H1 (cell line): ENCODE measurements at regions not wholly inside any gene's neighbourhood (a gene's known extent, or its start where the extent isn't known, plus 50 kb on each side); places are given as distances from the start of the nearest gene placed in this dataset.

Source experiments
- CTCF ChIA-PET: fragments of 300-600 bp; sonication (Branson Sonifier 250); formaldehyde crosslinking; loops from one replicate; lab custom pipeline; 2021; ENCODE audit not compliant: partially characterized antibody; lab: Charles Lee
- POLR2A ChIA-PET: fragments of 300-600 bp; sonication (Branson Sonifier 250); formaldehyde crosslinking; loops from one replicate; lab custom pipeline; 2021; ENCODE audit warnings: inconsistent platforms; ENCODE audit not compliant: partially characterized antibody; lab: Charles Lee
- DNase-seq, 2 experiments: peaks; one replicate each; pipeline versions ENCODE4 v3.0.0 to v3.0.0-alpha.2; 2010 to 2022; ENCODE audit warnings: low spot score in 2 of 2, low read depth in 1 of 2, mixed read lengths in 1 of 2
- FAIRE-seq: peaks from 2 replicates; lab custom pipeline; 2011; peaks lifted over from hg19 to GRCh38; lab: Jason Lieb, UNC
- H2AFZ ChIP-seq: 2 replicates; pipeline ENCODE4 v1.8.1; 2012; ENCODE audit warnings: low read length, inconsistent platforms
- H2AK5ac ChIP-seq: 2 replicates; pipeline ENCODE4 v1.6.1; 2013; ENCODE audit warnings: low read depth, low read length
- H2BK120ac ChIP-seq: replicated peaks from 2 replicates; pipeline ENCODE3; 2013; ENCODE audit warnings: low read depth, low read length, inconsistent platforms
- H2BK12ac ChIP-seq: 2 replicates; pipeline ENCODE4 v1.6.1; 2013; ENCODE audit warnings: low read depth, low read length
- H2BK15ac ChIP-seq: 2 replicates; pipeline ENCODE4 v1.6.1; 2013; ENCODE audit warnings: low read length
- H2BK20ac ChIP-seq: 2 replicates; pipeline ENCODE4 v1.6.1; 2013; ENCODE audit warnings: low read length
- H2BK5ac ChIP-seq: 2 replicates; pipeline ENCODE4 v1.6.1; 2013; ENCODE audit warnings: low read depth, low read length
- H3K14ac ChIP-seq: 2 replicates; pipeline ENCODE4 v1.6.1; 2013; ENCODE audit warnings: inconsistent platforms; ENCODE audit not compliant: insufficient read length
- H3K18ac ChIP-seq: 2 replicates; pipeline ENCODE4 v1.6.1; 2013; ENCODE audit warnings: low read length; ENCODE audit errors: extremely low read depth
- H3K23ac ChIP-seq: 2 replicates; pipeline ENCODE4 v1.6.1; 2013; ENCODE audit warnings: inconsistent platforms; ENCODE audit not compliant: insufficient read length
- H3K23me2 ChIP-seq: 2 replicates; pipeline ENCODE4 v1.6.1; 2013; ENCODE audit warnings: low read depth, low read length
- H3K27ac ChIP-seq: 2 replicates; pipeline ENCODE4 v1.6.1; 2011; ENCODE audit warnings: low read depth, low read length, inconsistent platforms
- H3K27me3 ChIP-seq, 4 experiments: replicated peaks in 1 of 4; 1 replicate in 1 of 4; 2 replicates in 3 of 4; pipeline versions ENCODE4 v1.6.1 to v1.8.1; 2011 to 2013; ENCODE audit warnings: low read length in 3 of 4, mild to moderate bottlenecking in 3 of 4, inconsistent platforms in 2 of 4, mixed read lengths in 2 of 4, moderate library complexity in 1 of 4; ENCODE audit not compliant: control insufficient read depth in 3 of 4, insufficient read depth in 3 of 4; ENCODE audit errors: extremely low read depth in 1 of 4
- H3K36me3 ChIP-seq, 4 experiments: 2 replicates each; pipeline versions ENCODE4 v1.6.1 to v1.8.1; 2011 to 2013; ENCODE audit warnings: mild to moderate bottlenecking in 4 of 4, low read length in 3 of 4, moderate library complexity in 2 of 4, control low read depth in 1 of 4, inconsistent platforms in 1 of 4; ENCODE audit not compliant: insufficient read depth in 4 of 4, control insufficient read depth in 2 of 4
- H3K4ac ChIP-seq: replicated peaks from 2 replicates; pipeline ENCODE3; 2013; ENCODE audit warnings: low read length, low read depth, mixed read lengths, inconsistent platforms; ENCODE audit not compliant: insufficient read length
- H3K4me1 ChIP-seq, 4 experiments: replicated peaks in 1 of 4; 1 replicate in 1 of 4; 2 replicates in 3 of 4; pipeline versions ENCODE4 v1.6.1 to v1.8.1; 2011 to 2013; ENCODE audit warnings: low read length in 3 of 4, inconsistent platforms in 2 of 4, mixed read lengths in 1 of 4; ENCODE audit not compliant: insufficient read depth in 4 of 4, control insufficient read depth in 3 of 4
- H3K4me2 ChIP-seq, 2 experiments: 2 replicates each; pipeline versions ENCODE4 v1.6.1 to v1.8.1; 2011 to 2013; ENCODE audit warnings: low read depth in 2 of 2, low read length in 2 of 2, control low read depth in 1 of 2, inconsistent platforms in 1 of 2, mild to moderate bottlenecking in 1 of 2; ENCODE audit not compliant: insufficient read depth in 1 of 2
- H3K4me3 ChIP-seq, 4 experiments: fragments of 200-600, 300-600 bp in 1 of 4; sonication (generic), shearing (Covaris generic), sonication (Bioruptor Twin) in 1 of 4; 2 replicates each; pipeline versions ENCODE4 v1.5.1 to v1.8.1; 2011 to 2016; ENCODE audit warnings: low read length in 4 of 4, low read depth in 3 of 4, control low read depth in 2 of 4, inconsistent platforms in 2 of 4, mild to moderate bottlenecking in 2 of 4, mixed read lengths in 1 of 4, moderate library complexity in 1 of 4; ENCODE audit not compliant: insufficient read depth in 2 of 4; ENCODE audit errors: extremely low read depth in 1 of 4
- H3K56ac ChIP-seq: replicated peaks from 2 replicates; pipeline ENCODE3; 2013; ENCODE audit warnings: low read depth, mild to moderate bottlenecking, mixed read lengths, low read length, inconsistent platforms; ENCODE audit not compliant: insufficient read length
- H3K79me1 ChIP-seq: 2 replicates; pipeline ENCODE4 v1.6.1; 2013; ENCODE audit warnings: low read depth, low read length, control low read depth
- H3K79me2 ChIP-seq, 2 experiments: 2 replicates each; pipeline versions ENCODE4 v1.6.1 to v1.8.1; 2012 to 2013; ENCODE audit warnings: low read length in 2 of 2, mild to moderate bottlenecking in 2 of 2, inconsistent platforms in 1 of 2; ENCODE audit not compliant: insufficient read depth in 2 of 2, control insufficient read depth in 1 of 2
- H3K9ac ChIP-seq, 4 experiments: replicated peaks in 1 of 4; 1 replicate in 1 of 4; 2 replicates in 3 of 4; pipeline versions ENCODE4 v1.6.1 to v1.8.1; 2011 to 2013; ENCODE audit warnings: low read depth in 3 of 4, low read length in 3 of 4, control low read depth in 2 of 4, mild to moderate bottlenecking in 2 of 4, moderate library complexity in 2 of 4, inconsistent platforms in 1 of 4; ENCODE audit errors: extremely low read depth in 1 of 4
- H3K9me3 ChIP-seq, 2 experiments: 2 replicates each; pipeline versions ENCODE4 v1.6.1 to v1.8.1; 2012 to 2013; ENCODE audit warnings: mild to moderate bottlenecking in 2 of 2, moderate library complexity in 2 of 2, control low read depth in 1 of 2, inconsistent platforms in 1 of 2, low read depth in 1 of 2, low read length in 1 of 2, mixed read lengths in 1 of 2; ENCODE audit not compliant: insufficient read depth in 2 of 2
- H4K20me1 ChIP-seq, 2 experiments: replicated peaks in 1 of 2; 2 replicates each; pipeline versions ENCODE3 to v1.8.1; 2011 to 2013; ENCODE audit warnings: inconsistent platforms in 2 of 2, low read length in 2 of 2, mild to moderate bottlenecking in 1 of 2; ENCODE audit not compliant: insufficient read depth in 2 of 2, control insufficient read depth in 1 of 2
- H4K5ac ChIP-seq: 2 replicates; pipeline ENCODE4 v1.6.1; 2013; ENCODE audit warnings: low read length, low read depth, mixed read lengths, inconsistent platforms; ENCODE audit not compliant: insufficient read length
- H4K8ac ChIP-seq: 2 replicates; pipeline ENCODE4 v1.8.0; 2013; ENCODE audit warnings: mild to moderate bottlenecking, moderate library complexity, low read length, inconsistent platforms; ENCODE audit not compliant: insufficient read depth; ENCODE audit errors: extremely low read depth
- H4K91ac ChIP-seq: replicated peaks from 2 replicates; pipeline ENCODE3; 2013; ENCODE audit warnings: low read length, mixed read lengths, inconsistent platforms; ENCODE audit not compliant: insufficient read length
- BCL11A ChIP-seq, 2 experiments: IDR thresholded peaks; one replicate each; pipeline ENCODE4 v1.6.1; 2011; ENCODE audit warnings: low read depth in 2 of 2, low read length in 2 of 2, mild to moderate bottlenecking in 2 of 2
- CTCF ChIP-seq, 3 experiments: IDR thresholded peaks; 1 replicate in 2 of 3; 2 replicates in 1 of 3; pipeline versions ENCODE4 v1.5.1 to v1.6.1; 2011; ENCODE audit warnings: low read length in 3 of 3, mild to moderate bottlenecking in 3 of 3, inconsistent platforms in 2 of 3, low read depth in 1 of 3, moderate library complexity in 1 of 3; ENCODE audit not compliant: insufficient read depth in 1 of 3; ENCODE audit errors: control extremely low read depth in 1 of 3
- EGR1 ChIP-seq: IDR thresholded peaks from 2 replicates; pipeline ENCODE4 v1.6.1; 2011; ENCODE audit warnings: low read depth, low read length, borderline replicate concordance
- EZH2 ChIP-seq: fragments of 200-600 bp; sonication (generic); IDR thresholded peaks from 2 replicates; pipeline ENCODE4 v1.7.1; 2012; ENCODE audit warnings: low read depth, mild to moderate bottlenecking, moderate library complexity, low read length, inconsistent platforms; ENCODE audit not compliant: severe bottlenecking
- KDM1A ChIP-seq: fragments of 200-600, 300-600 bp; sonication (generic); IDR thresholded peaks from 2 replicates; pipeline ENCODE4 v1.7.1; 2016; ENCODE audit warnings: mild to moderate bottlenecking, low read length, borderline replicate concordance
- NANOG ChIP-seq: IDR thresholded peaks from 2 replicates; pipeline ENCODE4 v1.6.1; 2011; ENCODE audit warnings: low read length, low read depth, mild to moderate bottlenecking, inconsistent platforms; ENCODE audit not compliant: insufficient read depth, poor library complexity, severe bottlenecking
- RFX5 ChIP-seq: IDR thresholded peaks from 2 replicates; pipeline ENCODE4 v1.6.1; 2011; ENCODE audit warnings: low read depth, low read length, improper control_type of control experiment, borderline replicate concordance
- SAP30 ChIP-seq: fragments of 300-600 bp; sonication (generic); IDR thresholded peaks from 2 replicates; pipeline ENCODE4 v1.7.1; 2012; ENCODE audit warnings: low read length, moderate library complexity, mild to moderate bottlenecking, inconsistent platforms; ENCODE audit not compliant: insufficient read depth, insufficient replicate concordance
- TAF1 ChIP-seq: IDR thresholded peaks from 2 replicates; pipeline ENCODE4 v1.6.1; 2011; ENCODE audit warnings: mild to moderate bottlenecking, low read depth, low read length
- TEAD4 ChIP-seq: IDR thresholded peaks from 2 replicates; pipeline ENCODE4 v1.6.1; 2012; ENCODE audit warnings: low read depth, low read length, inconsistent platforms, mixed read lengths
- TF ChIP-seq, protein P1 (sequence below): IDR thresholded peaks from 2 replicates; pipeline ENCODE4 v1.6.1; 2011; ENCODE audit warnings: low read length, improper control_type of control experiment

DNA sequence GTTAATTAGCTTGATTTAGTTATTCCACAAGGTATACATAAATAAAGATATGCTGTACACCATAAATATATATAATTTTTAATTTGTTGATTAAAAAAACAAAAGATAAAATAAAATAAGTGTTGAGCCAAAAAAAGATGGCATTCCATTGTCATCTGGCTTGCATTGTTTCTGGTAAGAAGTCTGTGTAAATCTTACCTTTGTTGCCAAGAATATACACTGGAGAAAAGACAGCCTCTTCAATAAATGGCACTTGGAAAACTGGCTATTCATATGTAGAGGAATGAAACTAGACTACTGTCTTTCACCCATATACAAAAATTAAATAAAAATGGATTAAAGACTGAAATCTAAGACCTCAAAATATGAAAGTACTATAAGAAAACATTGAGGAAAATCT is 196.5 kb downstream of the IER5 start:
- Histone ChIP-seq H3K4me3 (no peak overlapping the region), H3K14ac (no peak overlapping the region), H2BK12ac (no peak overlapping the region), H3K4me1 (no peaks in the 10 kb centered on the region), H2AFZ (no peak overlapping the region), H3K9me3 (peaks cover 3 to 9% of the 10 kb centered on the region in 2 experiments; a peak in 3 of 4 replicates), H3K79me2 (no peaks in the 10 kb centered on the region), H2BK20ac (no peak overlapping the region), H2BK15ac (no peak overlapping the region), H2BK120ac (no peak overlapping the region), H4K5ac (no peak overlapping the region), H3K23me2 (no peaks in the 10 kb centered on the region; the same call in 1 of the 2 replicates)
- POLR2A ChIA-PET = no interaction called here
- DNase-seq = no peak
- TF ChIP-seq TAF1 (no peak), CTCF (IDR thresholded peaks at IDR 0.05; ENCODE audit: control extremely low read depth in 1 of 3, insufficient read depth in 1 of 3, low read depth in 1 of 3, low read length in 3 of 3) (no peak), EZH2 (no peak), BCL11A (IDR thresholded peaks at IDR 0.05; ENCODE audit: low read depth in 2 of 2, low read length in 2 of 2) (no peak), SAP30 (no peak), RFX5 (no peak), EGR1 (no peak), KDM1A (no peak), TEAD4 (no peak), NANOG (no peak)
- TF ChIP-seq, protein P1, sequence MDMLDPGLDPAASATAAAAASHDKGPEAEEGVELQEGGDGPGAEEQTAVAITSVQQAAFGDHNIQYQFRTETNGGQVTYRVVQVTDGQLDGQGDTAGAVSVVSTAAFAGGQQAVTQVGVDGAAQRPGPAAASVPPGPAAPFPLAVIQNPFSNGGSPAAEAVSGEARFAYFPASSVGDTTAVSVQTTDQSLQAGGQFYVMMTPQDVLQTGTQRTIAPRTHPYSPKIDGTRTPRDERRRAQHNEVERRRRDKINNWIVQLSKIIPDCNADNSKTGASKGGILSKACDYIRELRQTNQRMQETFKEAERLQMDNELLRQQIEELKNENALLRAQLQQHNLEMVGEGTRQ = no peak
- TF ChIP-seq, all 59 proteins: peak for 0
- Histone ChIP-seq H3K4me2 (no peak overlapping the region), H3K9ac (no peak overlapping the region), H4K8ac (no peak overlapping the region), H2BK5ac (no peak overlapping the region), H3K4ac (no peak overlapping the region), H3K23ac (no peak overlapping the region), H4K91ac (no peak overlapping the region), H3K18ac (no peak overlapping the region), H3K79me1 (no peaks in the 10 kb centered on the region), H2AK5ac (no peak overlapping the region), H3K27me3 (no peaks in the 10 kb centered on the region), H3K56ac (no peak overlapping the region), H3K27ac (no peak overlapping the region), H3K36me3 (no peaks in the 10 kb centered on the region), H4K20me1 (no peaks in the 10 kb centered on the region)
- CTCF ChIA-PET = interaction anchor here (0.8 kb wide), 1 partner anchor 62 kb away, joined by 4 read pairs; no protein-coding TSS in a partner anchor
- no peak for FAIRE-seq
